WTC11 (cell line): ENCODE measurements at regions not wholly inside any gene's neighbourhood (a gene's known extent, or its start where the extent isn't known, plus 50 kb on each side); places are given as distances from the start of the nearest gene placed in this dataset.

Experiments
- ATAC-seq: fragments of 200-7000 bp; cut with Tn5 transposase; 2 replicates; pipeline ENCODE4 v1.10.0; 2021; ENCODE audit warnings: mild to moderate bottlenecking, moderate library complexity
- CTCF ChIA-PET: fragments of 300-600 bp; sonication (Branson Sonifier 250); formaldehyde crosslinking; loops from one replicate; lab custom pipeline; 2021; ENCODE audit warnings: antibody characterized with exemption; lab: Charles Lee
- POLR2A ChIA-PET: fragments of 350-600 bp; sonication (Branson Sonifier 250); formaldehyde crosslinking; loops from one replicate; lab custom pipeline; 2021; ENCODE audit warnings: antibody characterized with exemption; lab: Charles Lee
- DNase-seq: peaks from one replicate; pipeline ENCODE4 v3.0.0; 2021; ENCODE audit warnings: low spot score
- H3K27ac Mint-ChIP-seq: 2 replicates; pipeline ENCODE4 v1.8.0; 2021; ENCODE audit warnings: mixed read lengths
- H3K27me3 Mint-ChIP-seq: 2 replicates; pipeline ENCODE4 v1.8.0; 2021; ENCODE audit warnings: low read depth, mild to moderate bottlenecking, moderate library complexity, mixed read lengths
- H3K36me3 Mint-ChIP-seq: 2 replicates; pipeline ENCODE4 v1.8.0; 2021; ENCODE audit warnings: mixed read lengths
- H3K4me1 Mint-ChIP-seq: 2 replicates; pipeline ENCODE4 v1.8.0; 2022; ENCODE audit warnings: mixed read lengths
- H3K4me3 Mint-ChIP-seq: 2 replicates; pipeline ENCODE4 v1.8.0; 2021; ENCODE audit warnings: mild to moderate bottlenecking, moderate library complexity, mixed read lengths
- H3K9me3 Mint-ChIP-seq: 2 replicates; pipeline ENCODE4 v1.8.0; 2021; ENCODE audit warnings: mixed read lengths
- ARID4B ChIP-seq: sonication (generic); formaldehyde crosslinking; IDR thresholded peaks from 2 replicates; pipeline ENCODE4 v1.8.0; 2023; ENCODE audit warnings: missing genetic modification reagents, mild to moderate bottlenecking, borderline replicate concordance
- ATF6 ChIP-seq: sonication (generic); formaldehyde crosslinking; IDR thresholded peaks from 2 replicates; pipeline ENCODE4 v1.8.1; 2023; ENCODE audit warnings: mild to moderate bottlenecking, missing genetic modification reagents
- CREB1 ChIP-seq: sonication (generic); formaldehyde crosslinking; IDR thresholded peaks from 2 replicates; pipeline ENCODE4 v1.8.0; 2023; ENCODE audit warnings: mild to moderate bottlenecking, missing genetic modification reagents
- FOXP1 ChIP-seq: sonication (generic); formaldehyde crosslinking; IDR thresholded peaks from 2 replicates; pipeline ENCODE4 v1.8.0; 2022; ENCODE audit warnings: missing genetic modification reagents, mild to moderate bottlenecking, moderate library complexity, borderline replicate concordance
- GABPB1 ChIP-seq: sonication (generic); formaldehyde crosslinking; IDR thresholded peaks from 2 replicates; pipeline ENCODE4 v1.8.1; 2023; ENCODE audit warnings: mild to moderate bottlenecking, missing genetic modification reagents
- GTF2I ChIP-seq: fragments of 250-450 bp; sonication (Bioruptor Pico); conservative IDR thresholded peaks from 2 replicates; pipeline ENCODE4 v1.4.0; 2021; ENCODE audit warnings: mild to moderate bottlenecking
- IRF1 ChIP-seq: sonication (generic); formaldehyde crosslinking; IDR thresholded peaks from 2 replicates; pipeline ENCODE4 v1.8.0; 2023; ENCODE audit warnings: missing genetic modification reagents
- IRF2 ChIP-seq: sonication (generic); formaldehyde crosslinking; IDR thresholded peaks from 2 replicates; pipeline ENCODE4 v1.8.0; 2022; ENCODE audit warnings: low read depth, missing genetic modification reagents, borderline replicate concordance
- JAZF1 ChIP-seq: fragments of 250-450 bp; sonication (Bioruptor Pico); IDR thresholded peaks from 2 replicates; pipeline ENCODE4 v1.9.0; 2021; ENCODE audit warnings: moderate library complexity, mild to moderate bottlenecking, inconsistent platforms
- RORB ChIP-seq: fragments of 250-450 bp; sonication (Bioruptor Pico); IDR thresholded peaks from 2 replicates; pipeline ENCODE4 v1.9.0; 2021; ENCODE audit warnings: mild to moderate bottlenecking
- SMAD3 ChIP-seq: sonication (generic); formaldehyde crosslinking; IDR thresholded peaks from 2 replicates; pipeline ENCODE4 v1.8.0; 2022; ENCODE audit warnings: missing genetic modification reagents, mild to moderate bottlenecking, borderline replicate concordance
- STAT6 ChIP-seq: sonication (generic); formaldehyde crosslinking; conservative IDR thresholded peaks from 2 replicates; pipeline ENCODE4 v1.8.1; 2023; ENCODE audit warnings: mild to moderate bottlenecking, low read depth, missing genetic modification reagents, moderate library complexity
- TP53 ChIP-seq: sonication (generic); formaldehyde crosslinking; IDR thresholded peaks from 2 replicates; pipeline ENCODE4 v1.8.1; 2023; ENCODE audit warnings: mild to moderate bottlenecking, missing genetic modification reagents
- ZNF138 ChIP-seq: sonication (generic); formaldehyde crosslinking; conservative IDR thresholded peaks from 2 replicates; pipeline ENCODE4 v1.8.1; 2022; ENCODE audit warnings: mild to moderate bottlenecking, moderate library complexity, missing genetic modification reagents
- ZNF232 ChIP-seq: sonication (generic); formaldehyde crosslinking; IDR thresholded peaks from 2 replicates; pipeline ENCODE4 v1.8.0; 2022; ENCODE audit warnings: mild to moderate bottlenecking, missing genetic modification reagents
- ZNF317 ChIP-seq: sonication (generic); formaldehyde crosslinking; IDR thresholded peaks from 2 replicates; pipeline ENCODE4 v1.8.1; 2023; ENCODE audit warnings: low read depth, mild to moderate bottlenecking, moderate library complexity, missing genetic modification reagents, borderline replicate concordance
- ZNF416 ChIP-seq: fragments of 250-450 bp; sonication (Bioruptor Pico); IDR thresholded peaks from 2 replicates; pipeline ENCODE4 v1.9.0; 2021; ENCODE audit warnings: mild to moderate bottlenecking, inconsistent platforms
- ZNF532 ChIP-seq: fragments of 250-450 bp; sonication (Bioruptor Pico); IDR thresholded peaks from 2 replicates; pipeline ENCODE4 v1.9.0; 2021; ENCODE audit warnings: mild to moderate bottlenecking, borderline replicate concordance
- TF ChIP-seq, protein P1 (sequence below): sonication (generic); formaldehyde crosslinking; IDR thresholded peaks from 2 replicates; pipeline ENCODE4 v1.8.1; 2023; ENCODE audit warnings: mild to moderate bottlenecking, moderate library complexity, missing genetic modification reagents

DNA sequence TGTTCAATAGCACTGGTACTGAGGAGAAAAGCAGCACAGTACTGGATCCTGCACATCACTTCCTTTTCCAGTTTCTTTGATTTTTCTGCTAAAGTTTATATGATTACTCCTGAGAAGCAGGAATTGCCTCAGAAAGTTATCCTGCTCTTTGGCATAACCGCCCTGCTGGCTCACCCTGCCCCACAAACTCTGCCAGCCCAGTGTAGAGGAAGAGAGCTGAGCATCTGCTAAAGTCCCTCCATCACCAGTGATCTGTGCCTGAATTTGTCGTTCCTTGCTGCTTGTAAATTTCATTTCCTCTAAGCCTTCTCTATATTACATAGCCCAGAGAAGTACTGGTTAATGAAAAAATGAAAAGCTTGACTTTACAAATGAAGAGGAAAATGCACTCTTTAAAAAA is 87.0 kb upstream of the C1orf21 start:
- Mint-ChIP-seq H3K9me3 (peaks cover 14% of the 10 kb centered on the region), H3K4me3 (no peak overlapping the region), H3K27ac (no peak overlapping the region), H3K4me1 (peaks cover 7% of the 10 kb centered on the region), H3K36me3 (no peaks in the 10 kb centered on the region), H3K27me3 (no peaks in the 10 kb centered on the region)
- POLR2A ChIA-PET: no interaction called here
- CTCF ChIA-PET: interaction anchor here (1.6 kb wide), 1 partner anchor 364 kb away, joined by 4 read pairs; no protein-coding TSS in a partner anchor
- TF ChIP-seq ZNF317 (no peak), GTF2I (no peak), RORB (no peak), SMAD3 (CRISPR knock-in tag) (no peak), ZNF138 (CRISPR knock-in tag) (no peak), IRF2 (CRISPR knock-in tag) (no peak), ARID4B (no peak), GABPB1 (CRISPR knock-in tag) (no peak), JAZF1 (CRISPR knock-in tag) (no peak), STAT6 (CRISPR knock-in tag) (no peak), FOXP1 (no peak), ATF6 (CRISPR knock-in tag) (no peak), IRF1 (no peak), TP53 (CRISPR knock-in tag) (no peak), ZNF416 (no peak), ZNF232 (CRISPR knock-in tag) (no peak), CREB1 (CRISPR knock-in tag) (no peak), ZNF532 (CRISPR knock-in tag) (no peak)
- TF ChIP-seq, protein P1, sequence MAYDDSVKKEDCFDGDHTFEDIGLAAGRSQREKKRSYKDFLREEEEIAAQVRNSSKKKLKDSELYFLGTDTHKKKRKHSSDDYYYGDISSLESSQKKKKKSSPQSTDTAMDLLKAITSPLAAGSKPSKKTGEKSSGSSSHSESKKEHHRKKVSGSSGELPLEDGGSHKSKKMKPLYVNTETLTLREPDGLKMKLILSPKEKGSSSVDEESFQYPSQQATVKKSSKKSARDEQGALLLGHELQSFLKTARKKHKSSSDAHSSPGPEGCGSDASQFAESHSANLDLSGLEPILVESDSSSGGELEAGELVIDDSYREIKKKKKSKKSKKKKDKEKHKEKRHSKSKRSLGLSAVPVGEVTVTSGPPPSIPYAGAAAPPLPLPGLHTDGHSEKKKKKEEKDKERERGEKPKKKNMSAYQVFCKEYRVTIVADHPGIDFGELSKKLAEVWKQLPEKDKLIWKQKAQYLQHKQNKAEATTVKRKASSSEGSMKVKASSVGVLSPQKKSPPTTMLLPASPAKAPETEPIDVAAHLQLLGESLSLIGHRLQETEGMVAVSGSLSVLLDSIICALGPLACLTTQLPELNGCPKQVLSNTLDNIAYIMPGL: no peak
- ATAC-seq: no peak
- DNase-seq: no peak
